WTC11 (cell line): ENCODE measurements at regions not wholly inside any gene's neighbourhood (a gene's known extent, or its start where the extent isn't known, plus 50 kb on each side); places are given as distances from the start of the nearest gene placed in this dataset.

ENCODE experiments used
- ATAC-seq: fragments of 200-7000 bp; cut with Tn5 transposase; 2 replicates; pipeline ENCODE4 v1.10.0; 2021; ENCODE audit warnings: mild to moderate bottlenecking, moderate library complexity
- CTCF ChIA-PET: fragments of 300-600 bp; sonication (Branson Sonifier 250); formaldehyde crosslinking; loops from one replicate; lab custom pipeline; 2021; ENCODE audit warnings: antibody characterized with exemption; lab: Charles Lee
- POLR2A ChIA-PET: fragments of 350-600 bp; sonication (Branson Sonifier 250); formaldehyde crosslinking; loops from one replicate; lab custom pipeline; 2021; ENCODE audit warnings: antibody characterized with exemption; lab: Charles Lee
- DNase-seq: peaks from one replicate; pipeline ENCODE4 v3.0.0; 2021; ENCODE audit warnings: low spot score
- H3K27ac Mint-ChIP-seq: 2 replicates; pipeline ENCODE4 v1.8.0; 2021; ENCODE audit warnings: mixed read lengths
- H3K27me3 Mint-ChIP-seq: 2 replicates; pipeline ENCODE4 v1.8.0; 2021; ENCODE audit warnings: low read depth, mild to moderate bottlenecking, moderate library complexity, mixed read lengths
- H3K36me3 Mint-ChIP-seq: 2 replicates; pipeline ENCODE4 v1.8.0; 2021; ENCODE audit warnings: mixed read lengths
- H3K4me1 Mint-ChIP-seq: 2 replicates; pipeline ENCODE4 v1.8.0; 2022; ENCODE audit warnings: mixed read lengths
- H3K4me3 Mint-ChIP-seq: 2 replicates; pipeline ENCODE4 v1.8.0; 2021; ENCODE audit warnings: mild to moderate bottlenecking, moderate library complexity, mixed read lengths
- H3K9me3 Mint-ChIP-seq: 2 replicates; pipeline ENCODE4 v1.8.0; 2021; ENCODE audit warnings: mixed read lengths
- FOXK1 ChIP-seq: sonication (generic); formaldehyde crosslinking; IDR thresholded peaks from 2 replicates; pipeline ENCODE4 v1.8.0; 2022; ENCODE audit warnings: mild to moderate bottlenecking, moderate library complexity, missing genetic modification reagents
- GRHL2 ChIP-seq: fragments of 250-450 bp; sonication (Bioruptor Pico); IDR thresholded peaks from 2 replicates; pipeline ENCODE4 v1.8.0; 2022; ENCODE audit warnings: mild to moderate bottlenecking, moderate library complexity; ENCODE audit not compliant: insufficient replicate concordance, severe bottlenecking
- GTF2I ChIP-seq: fragments of 250-450 bp; sonication (Bioruptor Pico); conservative IDR thresholded peaks from 2 replicates; pipeline ENCODE4 v1.4.0; 2021; ENCODE audit warnings: mild to moderate bottlenecking
- IRF2 ChIP-seq: sonication (generic); formaldehyde crosslinking; IDR thresholded peaks from 2 replicates; pipeline ENCODE4 v1.8.0; 2022; ENCODE audit warnings: low read depth, missing genetic modification reagents, borderline replicate concordance
- MYBL2 ChIP-seq: sonication (generic); formaldehyde crosslinking; IDR thresholded peaks from 2 replicates; pipeline ENCODE4 v1.8.1; 2023; ENCODE audit warnings: mild to moderate bottlenecking, moderate library complexity, missing genetic modification reagents
- NFYB ChIP-seq: sonication (generic); formaldehyde crosslinking; conservative IDR thresholded peaks from 2 replicates; pipeline ENCODE4 v1.8.0; 2022; ENCODE audit warnings: low read depth, missing genetic modification reagents
- PRRX2 ChIP-seq: fragments of 250-450 bp; sonication (Bioruptor Pico); IDR thresholded peaks from 2 replicates; pipeline ENCODE4 v1.8.0; 2021; ENCODE audit warnings: mild to moderate bottlenecking
- SMAD4 ChIP-seq: sonication (generic); formaldehyde crosslinking; IDR thresholded peaks from 2 replicates; pipeline ENCODE4 v1.8.0; 2022; ENCODE audit warnings: mild to moderate bottlenecking, missing genetic modification reagents
- TEAD1 ChIP-seq: sonication (generic); formaldehyde crosslinking; IDR thresholded peaks from 2 replicates; pipeline ENCODE4 v1.8.0; 2022; ENCODE audit warnings: mild to moderate bottlenecking, missing genetic modification reagents
- TEAD4 ChIP-seq: sonication (generic); formaldehyde crosslinking; IDR thresholded peaks from 2 replicates; pipeline ENCODE4 v1.8.0; 2022; ENCODE audit warnings: mild to moderate bottlenecking, missing genetic modification reagents
- ZNF219 ChIP-seq: sonication (generic); formaldehyde crosslinking; IDR thresholded peaks from 2 replicates; pipeline ENCODE4 v1.8.0; 2023; ENCODE audit warnings: missing genetic modification reagents, mild to moderate bottlenecking, borderline replicate concordance
- ZNF263 ChIP-seq: sonication (generic); formaldehyde crosslinking; IDR thresholded peaks from 2 replicates; pipeline ENCODE4 v1.8.1; 2022; ENCODE audit warnings: low read depth, mild to moderate bottlenecking, moderate library complexity, missing genetic modification reagents
- ZNF671 ChIP-seq: fragments of 250-450 bp; sonication (Bioruptor Pico); IDR thresholded peaks from 2 replicates; pipeline ENCODE4 v1.8.0; 2021; ENCODE audit warnings: mild to moderate bottlenecking
- TF ChIP-seq, protein P1 (sequence below): sonication (generic); formaldehyde crosslinking; IDR thresholded peaks from 2 replicates; pipeline ENCODE4 v1.8.1; 2022; ENCODE audit warnings: low read depth, mild to moderate bottlenecking, moderate library complexity, missing genetic modification reagents, borderline replicate concordance
- TF ChIP-seq, protein P2 (sequence below): sonication (generic); formaldehyde crosslinking; IDR thresholded peaks from 2 replicates; pipeline ENCODE4 v1.8.1; 2022; ENCODE audit warnings: mild to moderate bottlenecking, moderate library complexity, missing genetic modification reagents
- TF ChIP-seq, protein P3 (sequence below): sonication (generic); formaldehyde crosslinking; IDR thresholded peaks from 2 replicates; pipeline ENCODE4 v1.8.1; 2023; ENCODE audit warnings: mild to moderate bottlenecking, missing genetic modification reagents
- TF ChIP-seq, protein P4 (sequence below): sonication (generic); formaldehyde crosslinking; IDR thresholded peaks from 2 replicates; pipeline ENCODE4 v1.8.0; 2023; ENCODE audit warnings: mild to moderate bottlenecking, missing genetic modification reagents
- TF ChIP-seq, protein P5 (sequence below): sonication (generic); formaldehyde crosslinking; IDR thresholded peaks from 2 replicates; pipeline ENCODE4 v1.8.0; 2023; ENCODE audit warnings: missing genetic modification reagents, mild to moderate bottlenecking, borderline replicate concordance
- TF ChIP-seq, protein P6 (sequence below): sonication (generic); formaldehyde crosslinking; IDR thresholded peaks from 2 replicates; pipeline ENCODE4 v1.8.0; 2022; ENCODE audit warnings: mild to moderate bottlenecking, missing genetic modification reagents

DNA sequence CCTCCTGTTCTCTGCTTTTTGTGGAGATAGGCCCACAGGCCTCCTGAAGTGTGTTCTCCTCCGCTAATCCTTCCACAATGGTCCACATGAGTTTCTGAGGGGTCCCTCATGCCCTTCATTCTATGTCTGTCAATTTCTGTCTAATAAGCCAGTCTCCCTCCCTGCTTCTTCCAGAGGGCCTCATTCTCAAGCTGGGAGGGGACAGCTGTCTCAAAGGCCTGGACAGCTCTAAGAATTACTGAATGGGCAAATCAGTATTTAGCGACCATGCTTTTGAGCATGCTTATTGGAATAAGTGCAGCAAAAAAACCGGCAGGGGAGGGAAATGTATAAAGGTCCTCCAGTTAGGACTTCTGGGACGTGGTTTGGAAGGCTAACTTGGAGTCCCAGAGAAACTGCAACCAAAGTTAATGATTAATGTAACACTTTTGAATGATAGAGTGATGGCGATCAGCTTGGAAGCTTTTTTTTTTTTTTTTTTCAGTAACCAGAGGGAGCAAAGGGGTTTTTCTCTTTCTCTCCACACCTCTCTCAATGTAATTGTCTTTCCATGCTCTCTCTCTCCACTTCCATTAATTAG lies 890.7 kb upstream of the POU3F3 start (continued):
- TF ChIP-seq, protein P1, sequence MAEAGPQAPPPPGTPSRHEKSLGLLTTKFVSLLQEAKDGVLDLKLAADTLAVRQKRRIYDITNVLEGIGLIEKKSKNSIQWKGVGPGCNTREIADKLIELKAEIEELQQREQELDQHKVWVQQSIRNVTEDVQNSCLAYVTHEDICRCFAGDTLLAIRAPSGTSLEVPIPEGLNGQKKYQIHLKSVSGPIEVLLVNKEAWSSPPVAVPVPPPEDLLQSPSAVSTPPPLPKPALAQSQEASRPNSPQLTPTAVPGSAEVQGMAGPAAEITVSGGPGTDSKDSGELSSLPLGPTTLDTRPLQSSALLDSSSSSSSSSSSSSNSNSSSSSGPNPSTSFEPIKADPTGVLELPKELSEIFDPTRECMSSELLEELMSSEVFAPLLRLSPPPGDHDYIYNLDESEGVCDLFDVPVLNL (CRISPR knock-in tag): no peak
- TF ChIP-seq NFYB: no peak
- no peak for TF ChIP-seq GRHL2 (CRISPR knock-in tag)
- TF ChIP-seq, protein P2, sequence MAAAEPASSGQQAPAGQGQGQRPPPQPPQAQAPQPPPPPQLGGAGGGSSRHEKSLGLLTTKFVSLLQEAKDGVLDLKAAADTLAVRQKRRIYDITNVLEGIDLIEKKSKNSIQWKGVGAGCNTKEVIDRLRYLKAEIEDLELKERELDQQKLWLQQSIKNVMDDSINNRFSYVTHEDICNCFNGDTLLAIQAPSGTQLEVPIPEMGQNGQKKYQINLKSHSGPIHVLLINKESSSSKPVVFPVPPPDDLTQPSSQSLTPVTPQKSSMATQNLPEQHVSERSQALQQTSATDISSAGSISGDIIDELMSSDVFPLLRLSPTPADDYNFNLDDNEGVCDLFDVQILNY: no peak
- TF ChIP-seq ZNF671: no peak
- TF ChIP-seq, protein P3, sequence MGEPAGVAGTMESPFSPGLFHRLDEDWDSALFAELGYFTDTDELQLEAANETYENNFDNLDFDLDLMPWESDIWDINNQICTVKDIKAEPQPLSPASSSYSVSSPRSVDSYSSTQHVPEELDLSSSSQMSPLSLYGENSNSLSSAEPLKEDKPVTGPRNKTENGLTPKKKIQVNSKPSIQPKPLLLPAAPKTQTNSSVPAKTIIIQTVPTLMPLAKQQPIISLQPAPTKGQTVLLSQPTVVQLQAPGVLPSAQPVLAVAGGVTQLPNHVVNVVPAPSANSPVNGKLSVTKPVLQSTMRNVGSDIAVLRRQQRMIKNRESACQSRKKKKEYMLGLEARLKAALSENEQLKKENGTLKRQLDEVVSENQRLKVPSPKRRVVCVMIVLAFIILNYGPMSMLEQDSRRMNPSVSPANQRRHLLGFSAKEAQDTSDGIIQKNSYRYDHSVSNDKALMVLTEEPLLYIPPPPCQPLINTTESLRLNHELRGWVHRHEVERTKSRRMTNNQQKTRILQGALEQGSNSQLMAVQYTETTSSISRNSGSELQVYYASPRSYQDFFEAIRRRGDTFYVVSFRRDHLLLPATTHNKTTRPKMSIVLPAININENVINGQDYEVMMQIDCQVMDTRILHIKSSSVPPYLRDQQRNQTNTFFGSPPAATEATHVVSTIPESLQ (CRISPR knock-in tag): no peak
- no peak for TF ChIP-seq SMAD4 (CRISPR knock-in tag)
- no peak for TF ChIP-seq FOXK1 (CRISPR knock-in tag)

DNA sequence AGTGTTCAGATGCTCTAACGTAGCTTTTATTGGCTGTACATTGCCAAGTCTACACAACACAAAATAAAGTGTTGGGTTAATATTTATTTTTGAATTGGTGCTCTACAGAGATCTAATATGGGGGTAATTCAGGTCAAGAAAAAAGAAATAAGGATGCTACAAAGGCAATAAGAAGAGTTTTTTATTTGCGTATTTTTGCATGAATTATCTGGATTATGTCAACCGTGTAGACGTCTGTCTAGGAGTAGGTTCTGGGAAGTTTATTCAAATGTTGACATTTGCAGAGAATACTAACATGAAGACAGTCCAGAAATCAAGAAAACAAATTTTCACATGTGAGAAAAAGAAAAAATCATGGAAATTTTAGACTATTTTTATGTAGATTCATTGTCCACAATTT lies 876.7 kb upstream of the POU3F3 start:
- Mint-ChIP-seq H3K9me3 (no peaks in the 10 kb centered on the region), H3K27me3 (no peaks in the 10 kb centered on the region), H3K36me3 (no peaks in the 10 kb centered on the region), H3K27ac (no peak overlapping the region), H3K4me1 (peaks cover 15% of the 10 kb centered on the region), H3K4me3 (no peak overlapping the region)
- DNase-seq (no peak), ATAC-seq (no peak)
- CTCF ChIA-PET: interaction anchor here (0.5 kb wide), 1 partner anchor 62 kb away, joined by 3 read pairs; no protein-coding TSS in a partner anchor
- POLR2A ChIA-PET: no interaction called here
- TF ChIP-seq IRF2 (CRISPR knock-in tag) (no peak), MYBL2 (CRISPR knock-in tag) (no peak), TEAD1 (CRISPR knock-in tag) (no peak)
- TF ChIP-seq, protein P4, sequence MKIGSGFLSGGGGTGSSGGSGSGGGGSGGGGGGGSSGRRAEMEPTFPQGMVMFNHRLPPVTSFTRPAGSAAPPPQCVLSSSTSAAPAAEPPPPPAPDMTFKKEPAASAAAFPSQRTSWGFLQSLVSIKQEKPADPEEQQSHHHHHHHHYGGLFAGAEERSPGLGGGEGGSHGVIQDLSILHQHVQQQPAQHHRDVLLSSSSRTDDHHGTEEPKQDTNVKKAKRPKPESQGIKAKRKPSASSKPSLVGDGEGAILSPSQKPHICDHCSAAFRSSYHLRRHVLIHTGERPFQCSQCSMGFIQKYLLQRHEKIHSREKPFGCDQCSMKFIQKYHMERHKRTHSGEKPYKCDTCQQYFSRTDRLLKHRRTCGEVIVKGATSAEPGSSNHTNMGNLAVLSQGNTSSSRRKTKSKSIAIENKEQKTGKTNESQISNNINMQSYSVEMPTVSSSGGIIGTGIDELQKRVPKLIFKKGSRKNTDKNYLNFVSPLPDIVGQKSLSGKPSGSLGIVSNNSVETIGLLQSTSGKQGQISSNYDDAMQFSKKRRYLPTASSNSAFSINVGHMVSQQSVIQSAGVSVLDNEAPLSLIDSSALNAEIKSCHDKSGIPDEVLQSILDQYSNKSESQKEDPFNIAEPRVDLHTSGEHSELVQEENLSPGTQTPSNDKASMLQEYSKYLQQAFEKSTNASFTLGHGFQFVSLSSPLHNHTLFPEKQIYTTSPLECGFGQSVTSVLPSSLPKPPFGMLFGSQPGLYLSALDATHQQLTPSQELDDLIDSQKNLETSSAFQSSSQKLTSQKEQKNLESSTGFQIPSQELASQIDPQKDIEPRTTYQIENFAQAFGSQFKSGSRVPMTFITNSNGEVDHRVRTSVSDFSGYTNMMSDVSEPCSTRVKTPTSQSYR (CRISPR knock-in tag): no peak
- TF ChIP-seq, protein P2: no peak

DNA sequence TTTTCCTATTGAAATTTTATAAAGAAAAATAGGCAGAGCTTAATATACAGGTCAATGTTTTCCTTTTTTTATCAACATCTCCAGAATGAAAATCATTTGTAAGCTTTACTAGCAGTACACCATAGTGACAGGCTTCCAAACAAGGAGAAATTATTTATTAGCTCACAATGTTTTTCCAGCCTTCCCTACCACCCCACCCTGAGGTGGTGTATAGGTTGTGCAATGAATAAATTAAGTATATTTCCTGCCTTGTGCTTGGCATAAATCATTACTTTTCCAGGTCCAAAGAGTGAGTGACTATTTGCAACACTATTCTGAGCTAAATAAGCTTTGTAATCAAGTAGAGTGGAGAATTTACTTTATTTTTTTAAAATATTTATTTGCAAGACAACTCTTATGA lies 876.2 kb upstream of the POU3F3 start:
- Mint-ChIP-seq H3K4me3 (no peak overlapping the region), H3K27me3 (no peaks in the 10 kb centered on the region), H3K27ac (no peak overlapping the region), H3K36me3 (no peaks in the 10 kb centered on the region), H3K9me3 (no peaks in the 10 kb centered on the region), H3K4me1 (peaks cover 15% of the 10 kb centered on the region)
- ATAC-seq (no peak), DNase-seq (no peak)
- ChIA-PET POLR2A (no interaction called here), CTCF (interaction anchor here (0.5 to 1.2 kb wide), 2 partner anchors 62 to 75 kb away, joined by 3 read pairs; no protein-coding TSS in a partner anchor)
- TF ChIP-seq GTF2I (CRISPR knock-in tag): no peak
- TF ChIP-seq ZNF263 (CRISPR knock-in tag): no peak
- TF ChIP-seq, protein P5, sequence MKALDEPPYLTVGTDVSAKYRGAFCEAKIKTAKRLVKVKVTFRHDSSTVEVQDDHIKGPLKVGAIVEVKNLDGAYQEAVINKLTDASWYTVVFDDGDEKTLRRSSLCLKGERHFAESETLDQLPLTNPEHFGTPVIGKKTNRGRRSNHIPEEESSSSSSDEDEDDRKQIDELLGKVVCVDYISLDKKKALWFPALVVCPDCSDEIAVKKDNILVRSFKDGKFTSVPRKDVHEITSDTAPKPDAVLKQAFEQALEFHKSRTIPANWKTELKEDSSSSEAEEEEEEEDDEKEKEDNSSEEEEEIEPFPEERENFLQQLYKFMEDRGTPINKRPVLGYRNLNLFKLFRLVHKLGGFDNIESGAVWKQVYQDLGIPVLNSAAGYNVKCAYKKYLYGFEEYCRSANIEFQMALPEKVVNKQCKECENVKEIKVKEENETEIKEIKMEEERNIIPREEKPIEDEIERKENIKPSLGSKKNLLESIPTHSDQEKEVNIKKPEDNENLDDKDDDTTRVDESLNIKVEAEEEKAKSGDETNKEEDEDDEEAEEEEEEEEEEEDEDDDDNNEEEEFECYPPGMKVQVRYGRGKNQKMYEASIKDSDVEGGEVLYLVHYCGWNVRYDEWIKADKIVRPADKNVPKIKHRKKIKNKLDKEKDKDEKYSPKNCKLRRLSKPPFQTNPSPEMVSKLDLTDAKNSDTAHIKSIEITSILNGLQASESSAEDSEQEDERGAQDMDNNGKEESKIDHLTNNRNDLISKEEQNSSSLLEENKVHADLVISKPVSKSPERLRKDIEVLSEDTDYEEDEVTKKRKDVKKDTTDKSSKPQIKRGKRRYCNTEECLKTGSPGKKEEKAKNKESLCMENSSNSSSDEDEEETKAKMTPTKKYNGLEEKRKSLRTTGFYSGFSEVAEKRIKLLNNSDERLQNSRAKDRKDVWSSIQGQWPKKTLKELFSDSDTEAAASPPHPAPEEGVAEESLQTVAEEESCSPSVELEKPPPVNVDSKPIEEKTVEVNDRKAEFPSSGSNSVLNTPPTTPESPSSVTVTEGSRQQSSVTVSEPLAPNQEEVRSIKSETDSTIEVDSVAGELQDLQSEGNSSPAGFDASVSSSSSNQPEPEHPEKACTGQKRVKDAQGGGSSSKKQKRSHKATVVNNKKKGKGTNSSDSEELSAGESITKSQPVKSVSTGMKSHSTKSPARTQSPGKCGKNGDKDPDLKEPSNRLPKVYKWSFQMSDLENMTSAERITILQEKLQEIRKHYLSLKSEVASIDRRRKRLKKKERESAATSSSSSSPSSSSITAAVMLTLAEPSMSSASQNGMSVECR (CRISPR knock-in tag): no peak
- TF ChIP-seq TEAD4 (CRISPR knock-in tag): no peak
- TF ChIP-seq, protein P6, sequence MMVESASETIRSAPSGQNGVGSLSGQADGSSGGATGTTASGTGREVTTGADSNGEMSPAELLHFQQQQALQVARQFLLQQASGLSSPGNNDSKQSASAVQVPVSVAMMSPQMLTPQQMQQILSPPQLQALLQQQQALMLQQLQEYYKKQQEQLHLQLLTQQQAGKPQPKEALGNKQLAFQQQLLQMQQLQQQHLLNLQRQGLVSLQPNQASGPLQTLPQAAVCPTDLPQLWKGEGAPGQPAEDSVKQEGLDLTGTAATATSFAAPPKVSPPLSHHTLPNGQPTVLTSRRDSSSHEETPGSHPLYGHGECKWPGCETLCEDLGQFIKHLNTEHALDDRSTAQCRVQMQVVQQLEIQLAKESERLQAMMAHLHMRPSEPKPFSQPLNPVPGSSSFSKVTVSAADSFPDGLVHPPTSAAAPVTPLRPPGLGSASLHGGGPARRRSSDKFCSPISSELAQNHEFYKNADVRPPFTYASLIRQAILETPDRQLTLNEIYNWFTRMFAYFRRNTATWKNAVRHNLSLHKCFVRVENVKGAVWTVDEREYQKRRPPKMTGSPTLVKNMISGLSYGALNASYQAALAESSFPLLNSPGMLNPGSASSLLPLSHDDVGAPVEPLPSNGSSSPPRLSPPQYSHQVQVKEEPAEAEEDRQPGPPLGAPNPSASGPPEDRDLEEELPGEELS (CRISPR knock-in tag): no peak
- no peak for TF ChIP-seq FOXK1 (CRISPR knock-in tag)
- no peak for TF ChIP-seq ZNF219 (CRISPR knock-in tag)
- no peak for TF ChIP-seq GRHL2 (CRISPR knock-in tag)
- TF ChIP-seq PRRX2 (CRISPR knock-in tag): no peak
